Loucy (cell line): ENCODE measurements at regions not wholly inside any gene's neighbourhood (a gene's known extent, or its start where the extent isn't known, plus 50 kb on each side); places are given as distances from the start of the nearest gene placed in this dataset.

Source experiments
- CTCF ChIP-seq: fragments of 200-600 bp; sonication (generic); conservative IDR thresholded peaks from 2 replicates; pipeline ENCODE4 v1.5.1; 2014; ENCODE audit warnings: mild to moderate bottlenecking, antibody characterized with exemption, low read length
- EZH2phosphoT487 ChIP-seq: fragments of 200-600 bp; IDR thresholded peaks from 2 replicates; pipeline ENCODE4 v1.6.1; 2018; ENCODE audit warnings: antibody characterized with exemption, mild to moderate bottlenecking, moderate library complexity, borderline replicate concordance

- no peak for TF ChIP-seq CTCF
- no peak for TF ChIP-seq EZH2phosphoT487
These were observed 310.6 kb upstream of the FSIP2 start for GRCh38 chr2:185428000-185428399.
